HG02943 (cell line): ENCODE measurements at regions not wholly inside any gene's neighbourhood (a gene's known extent, or its start where the extent isn't known, plus 50 kb on each side); places are given as distances from the start of the nearest gene placed in this dataset.

Source experiments
- ATAC-seq: cut with Tn5 transposase; IDR thresholded peaks from one replicate; pipeline ENCODE4 v1.9.1; 2021; ENCODE audit warnings: mild to moderate bottlenecking, low read depth, moderate library complexity; ENCODE audit not compliant: unreplicated experiment

GRCh38 chr2:150735894-150736498 lies 248.5 kb upstream of the RND3 start:
- ATAC-seq, result no peak

- ATAC-seq, result no peak
These were observed 245.7 kb upstream of the RND3 start for GRCh38 chr2:150733051-150733618.

- ATAC-seq, result no peak
These were observed 245.0 kb upstream of the RND3 start for GRCh38 chr2:150732491-150732890.

- ATAC-seq, result no peak
These were observed 244.6 kb upstream of the RND3 start for GRCh38 chr2:150732064-150732463.

GRCh38 chr2:150729495-150729955 lies 242.1 kb upstream of the RND3 start:
- no peak for ATAC-seq

- ATAC-seq, result no peak
These were observed 230.8 kb upstream of the RND3 start for GRCh38 chr2:150718280-150718679.

- no peak for ATAC-seq
These were observed 228.7 kb upstream of the RND3 start for GRCh38 chr2:150716186-150716585.

GRCh38 chr2:150715501-150715900 lies 228.0 kb upstream of the RND3 start:
- no peak for ATAC-seq

- ATAC-seq, result no peak
These were observed 223.4 kb upstream of the RND3 start for GRCh38 chr2:150710916-150711315.

GRCh38 chr2:150710041-150710440 lies 222.6 kb upstream of the RND3 start:
- ATAC-seq, result no peak

- ATAC-seq, result no peak
These were observed 219.1 kb upstream of the RND3 start for GRCh38 chr2:150706561-150706960.

GRCh38 chr2:150705767-150706166 lies 218.3 kb upstream of the RND3 start:
- no peak for ATAC-seq

GRCh38 chr2:150705357-150705756 lies 217.9 kb upstream of the RND3 start:
- ATAC-seq, result no peak

- no peak for ATAC-seq
These were observed 215.3 kb upstream of the RND3 start for GRCh38 chr2:150702791-150703190.

GRCh38 chr2:150700666-150701580 lies 213.5 kb upstream of the RND3 start:
- no peak for ATAC-seq

- ATAC-seq, result no peak
These were observed 211.8 kb upstream of the RND3 start for GRCh38 chr2:150699218-150699617.

GRCh38 chr2:150698016-150698661 lies 210.7 kb upstream of the RND3 start:
- no peak for ATAC-seq

- no peak for ATAC-seq
These were observed 210.1 kb upstream of the RND3 start for GRCh38 chr2:150697596-150697995.

GRCh38 chr2:150695451-150696135 lies 208.1 kb upstream of the RND3 start:
- ATAC-seq, result no peak

- no peak for ATAC-seq
These were observed 206.1 kb upstream of the RND3 start for GRCh38 chr2:150693556-150693955.
